Motor neuron (in vitro differentiated cells): ENCODE measurements at regions not wholly inside any gene's neighbourhood (a gene's known extent, or its start where the extent isn't known, plus 50 kb on each side); places are given as distances from the start of the nearest gene placed in this dataset.
A peak's percentile ranks its signal among the peaks of the same experiment; 100 is the strongest.

Source experiments
- ATAC-seq, 8 experiments: fragments of 200-7000 bp; cut with Tn5 transposase; replicated peaks in 6 of 8; 2 replicates each; pipeline ENCODE4 v1.8.0; 2021; ENCODE audit warnings: mild to moderate bottlenecking in 8 of 8, moderate library complexity in 8 of 8
- H3K27ac ChIP-seq, 2 donors: fragments of 250-450 bp; sonication (Bioruptor Pico); 2 replicates each; pipeline ENCODE4 v1.9.0; 2021; ENCODE audit warnings: antibody characterized with exemption in 2 of 2, mild to moderate bottlenecking in 2 of 2, moderate library complexity in 1 of 2
- H3K4me1 ChIP-seq, 2 donors: fragments of 250-450 bp; sonication (Bioruptor Pico); replicated peaks in 1 of 2; 2 replicates each; pipeline ENCODE4 v1.6.1; 2021; ENCODE audit warnings: antibody characterized with exemption in 2 of 2, mild to moderate bottlenecking in 2 of 2, moderate library complexity in 1 of 2
- H3K4me3 ChIP-seq, 5 donors: fragments of 250-450 bp; sonication (Bioruptor Pico); 2 replicates each; pipeline ENCODE4 v1.9.0; 2021; ENCODE audit warnings: antibody characterized with exemption in 5 of 5, mild to moderate bottlenecking in 5 of 5, moderate library complexity in 4 of 5
- WGBS, 10 experiments: fragments of 450-650 bp; shearing (Covaris generic); methylation state at CpG; one replicate each; pipeline ENCODE4 v1.0.0; 2022; 5-methylcytosine and 5-hydroxymethylcytosine counted together
- in situ Hi-C, 9 experiments: fragments of 400-800 bp; cut with MboI; loops; one replicate each; pipeline ENCODE4 v1.15.0; 2021; ENCODE audit warnings: low sequenced_read_pairs in 9 of 9, low pct_unique_long_range_greater_than_20kb in 2 of 9; ENCODE audit not compliant: unreplicated experiment in 9 of 9

GRCh38 chr5:128757196-128757959 is 207.9 kb upstream of the SLC27A6 start:
- Histone ChIP-seq H3K27ac (no peak overlapping the region), H3K4me1 (no peaks in the 10 kb centered on the region), H3K4me3 (no peak overlapping the region)
- in situ Hi-C loops: no loop called here
- WGBS, 10 experiments: 0 to 94% (median 76%) methylated on average over 1 to 3 of the region's 3 CpGs; no CpG with 5 or more reads in 3 of the 10 experiments
- ATAC-seq: peak in 1 of 8 experiments; percentile 47

- no peak for ATAC-seq
- in situ Hi-C loops: no loop called here
- H3K4me1 ChIP-seq: no peaks in the 10 kb centered on the region
- no peak overlapping the region for H3K4me3 ChIP-seq
- H3K27ac ChIP-seq: no peak overlapping the region
- 6 to 97% (median 85%) methylated on average over 3 to 9 of the region's 10 CpGs for WGBS, 10 experiments
These were observed 202.5 kb upstream of the SLC27A6 start for GRCh38 chr5:128762661-128763306.

GRCh38 chr5:128763321-128763720 is 202.0 kb upstream of the SLC27A6 start:
- WGBS, 10 experiments: 0 to 100% (median 82%) methylated on average over 1 to 2 of the region's 2 CpGs; no CpG with 5 or more reads in 2 of the 10 experiments
- in situ Hi-C loops: no loop called here
- no peak for ATAC-seq
- Histone ChIP-seq H3K4me1 (no peaks in the 10 kb centered on the region), H3K4me3 (no peak overlapping the region), H3K27ac (no peak overlapping the region)

- 0 to 100% (median 85%) methylated on average over 1 to 4 of the region's 4 CpGs; no CpG with 5 or more reads in 5 of the 10 experiments for WGBS, 10 experiments
- Histone ChIP-seq H3K27ac (no peak overlapping the region), H3K4me3 (no peak overlapping the region), H3K4me1 (no peaks in the 10 kb centered on the region)
- in situ Hi-C loops: no loop called here
- ATAC-seq: peak in 1 of 8 experiments; percentile 23
These were observed 200.5 kb upstream of the SLC27A6 start for GRCh38 chr5:128764601-128765310.

GRCh38 chr5:128765448-128766061 is 199.7 kb upstream of the SLC27A6 start:
- 31 to 100% (median 78%) methylated on average over 1 to 3 of the region's 3 CpGs; no CpG with 5 or more reads in 4 of the 10 experiments for WGBS, 10 experiments
- in situ Hi-C loops: no loop called here
- Histone ChIP-seq H3K4me1 (no peaks in the 10 kb centered on the region), H3K4me3 (no peak overlapping the region), H3K27ac (no peak overlapping the region)
- no peak for ATAC-seq

GRCh38 chr5:128766406-128766805 is 198.9 kb upstream of the SLC27A6 start:
- Histone ChIP-seq H3K4me1 (no peaks in the 10 kb centered on the region), H3K4me3 (no peak overlapping the region), H3K27ac (no peak overlapping the region)
- ATAC-seq: no peak
- in situ Hi-C loops: no loop called here
- WGBS, 10 experiments: 0 to 100% (median 93%) methylated on average over 1 to 2 of the region's 2 CpGs; no CpG with 5 or more reads in 2 of the 10 experiments

GRCh38 chr5:128770907-128771306 is 194.4 kb upstream of the SLC27A6 start:
- in situ Hi-C loops: no loop called here
- Histone ChIP-seq H3K4me1 (no peaks in the 10 kb centered on the region), H3K27ac (no peak overlapping the region), H3K4me3 (no peak overlapping the region)
- no peak for ATAC-seq
- 0 to 100% (median 88%) methylated on average over 1 to 2 of the region's 2 CpGs; no CpG with 5 or more reads in 1 of the 10 experiments for WGBS, 10 experiments

GRCh38 chr5:128772356-128772755 is 192.9 kb upstream of the SLC27A6 start:
- H3K4me3 ChIP-seq: no peak overlapping the region
- no peaks in the 10 kb centered on the region for H3K4me1 ChIP-seq
- in situ Hi-C loops: no loop called here
- WGBS, 10 experiments: 0 to 100% (median 81%) methylated on average over 1 to 3 of the region's 3 CpGs; no CpG with 5 or more reads in 1 of the 10 experiments
- no peak overlapping the region for H3K27ac ChIP-seq
- no peak for ATAC-seq

GRCh38 chr5:128773378-128773777 is 191.9 kb upstream of the SLC27A6 start:
- Histone ChIP-seq H3K4me3 (no peak overlapping the region), H3K27ac (no peak overlapping the region), H3K4me1 (peaks cover 0 to 2% of the 10 kb centered on the region in 2 donors)
- in situ Hi-C loops: no loop called here
- ATAC-seq: no peak
- WGBS, 10 experiments: 24 to 100% (median 89%) methylated on average over 1 to 4 of the region's 4 CpGs

- WGBS, 10 experiments: 23 to 100% (median 89%) methylated on average over 3 to 7 of the region's 7 CpGs; no CpG with 5 or more reads in 1 of the 10 experiments
- no peak for ATAC-seq
- Histone ChIP-seq H3K4me1 (peaks cover 2 to 4% of the 10 kb centered on the region in 2 donors), H3K4me3 (no peak overlapping the region), H3K27ac (no peak overlapping the region)
- in situ Hi-C loops: no loop called here
These were observed 190.7 kb upstream of the SLC27A6 start for GRCh38 chr5:128774605-128775004.

GRCh38 chr5:128775558-128775957 is 189.7 kb upstream of the SLC27A6 start:
- Histone ChIP-seq H3K27ac (no peak overlapping the region), H3K4me1 (peaks cover 2 to 4% of the 10 kb centered on the region in 2 donors), H3K4me3 (no peak overlapping the region)
- in situ Hi-C loops: no loop called here
- 20 to 88% (median 45%) methylated on average over 1 to 3 of the region's 3 CpGs; no CpG with 5 or more reads in 1 of the 10 experiments for WGBS, 10 experiments
- ATAC-seq: no peak

GRCh38 chr5:128777052-128777451 is 188.2 kb upstream of the SLC27A6 start:
- 60 to 100% (median 80%) methylated on average over 1 of the region's 1 CpG; no CpG with 5 or more reads in 3 of the 10 experiments for WGBS, 10 experiments
- Histone ChIP-seq H3K4me3 (no peak overlapping the region), H3K4me1 (peaks cover 2 to 4% of the 10 kb centered on the region in 2 donors), H3K27ac (no peak overlapping the region)
- in situ Hi-C loops: no loop called here
- no peak for ATAC-seq

- in situ Hi-C loops: no loop called here
- ATAC-seq: peak in 3 of 8 experiments; percentile 19 to 74 (median 41)
- Histone ChIP-seq H3K4me1 (peaks cover 2 to 4% of the 10 kb centered on the region in 2 donors), H3K4me3 (no peak overlapping the region), H3K27ac (no peak overlapping the region)
- WGBS, 10 experiments: 0 to 81% (median 23%) methylated on average over 1 to 5 of the region's 5 CpGs
These were observed 186.8 kb upstream of the SLC27A6 start for GRCh38 chr5:128778474-128778873.
